ENCODE measurements at regions not wholly inside any gene's neighbourhood (a gene's known extent, or its start where the extent isn't known, plus 50 kb on each side); places are given as distances from the start of the nearest gene placed in this dataset.

- TF ChIP-seq, protein P1, sequence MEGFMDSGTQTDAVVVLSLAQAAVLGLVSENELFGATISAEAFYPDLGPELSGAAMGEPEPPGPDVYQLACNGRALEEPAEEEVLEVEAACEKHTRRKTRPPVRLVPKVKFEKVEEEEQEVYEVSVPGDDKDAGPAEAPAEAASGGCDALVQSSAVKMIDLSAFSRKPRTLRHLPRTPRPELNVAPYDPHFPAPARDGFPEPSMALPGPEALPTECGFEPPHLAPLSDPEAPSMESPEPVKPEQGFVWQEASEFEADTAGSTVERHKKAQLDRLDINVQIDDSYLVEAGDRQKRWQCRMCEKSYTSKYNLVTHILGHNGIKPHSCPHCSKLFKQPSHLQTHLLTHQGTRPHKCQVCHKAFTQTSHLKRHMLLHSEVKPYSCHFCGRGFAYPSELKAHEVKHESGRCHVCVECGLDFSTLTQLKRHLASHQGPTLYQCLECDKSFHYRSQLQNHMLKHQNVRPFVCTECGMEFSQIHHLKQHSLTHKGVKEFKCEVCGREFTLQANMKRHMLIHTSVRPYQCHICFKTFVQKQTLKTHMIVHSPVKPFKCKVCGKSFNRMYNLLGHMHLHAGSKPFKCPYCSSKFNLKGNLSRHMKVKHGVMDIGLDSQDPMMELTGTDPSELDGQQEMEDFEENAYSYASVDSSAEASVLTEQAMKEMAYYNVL (CRISPR knock-in tag; IDR thresholded peaks at IDR 0.05; ENCODE audit: borderline replicate concordance), result no peak
- TF ChIP-seq ZFP37 (CRISPR knock-in tag; IDR thresholded peaks at IDR 0.05; ENCODE audit: borderline replicate concordance), result no peak
- TF ChIP-seq, protein P2, sequence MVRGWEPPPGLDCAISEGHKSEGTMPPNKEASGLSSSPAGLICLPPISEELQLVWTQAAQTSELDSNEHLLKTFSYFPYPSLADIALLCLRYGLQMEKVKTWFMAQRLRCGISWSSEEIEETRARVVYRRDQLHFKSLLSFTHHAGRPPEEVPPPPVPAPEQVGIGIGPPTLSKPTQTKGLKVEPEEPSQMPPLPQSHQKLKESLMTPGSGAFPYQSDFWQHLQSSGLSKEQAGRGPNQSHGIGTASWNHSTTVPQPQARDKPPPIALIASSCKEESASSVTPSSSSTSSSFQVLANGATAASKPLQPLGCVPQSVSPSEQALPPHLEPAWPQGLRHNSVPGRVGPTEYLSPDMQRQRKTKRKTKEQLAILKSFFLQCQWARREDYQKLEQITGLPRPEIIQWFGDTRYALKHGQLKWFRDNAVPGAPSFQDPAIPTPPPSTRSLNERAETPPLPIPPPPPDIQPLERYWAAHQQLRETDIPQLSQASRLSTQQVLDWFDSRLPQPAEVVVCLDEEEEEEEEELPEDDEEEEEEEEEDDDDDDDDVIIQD (CRISPR knock-in tag; IDR thresholded peaks at IDR 0.05; ENCODE audit: low read depth), result no peak
- no peak for TF ChIP-seq ZNF574 (CRISPR knock-in tag; IDR thresholded peaks at IDR 0.05)
- no peak for TF ChIP-seq ZBTB37 (CRISPR knock-in tag; IDR thresholded peaks at IDR 0.05)
- TF ChIP-seq, protein P3, sequence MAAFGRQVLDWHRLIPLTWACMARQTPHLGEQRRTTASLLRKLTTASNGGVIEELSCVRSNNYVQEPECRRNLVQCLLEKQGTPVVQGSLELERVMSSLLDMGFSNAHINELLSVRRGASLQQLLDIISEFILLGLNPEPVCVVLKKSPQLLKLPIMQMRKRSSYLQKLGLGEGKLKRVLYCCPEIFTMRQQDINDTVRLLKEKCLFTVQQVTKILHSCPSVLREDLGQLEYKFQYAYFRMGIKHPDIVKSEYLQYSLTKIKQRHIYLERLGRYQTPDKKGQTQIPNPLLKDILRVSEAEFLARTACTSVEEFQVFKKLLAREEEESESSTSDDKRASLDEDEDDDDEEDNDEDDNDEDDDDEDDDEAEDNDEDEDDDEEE (CRISPR knock-in tag; IDR thresholded peaks at IDR 0.05), result 0 out of 2 replicates have a peak, but pooled peaks have one; percentile 27
- TF ChIP-seq RERE (CRISPR knock-in tag; IDR thresholded peaks at IDR 0.05; ENCODE audit: low read depth), result no peak
- no peak for TF ChIP-seq XBP1 (CRISPR knock-in tag; IDR thresholded peaks at IDR 0.05)
Observed at GRCh38 chr7:155961241-155962190, 149.3 kb upstream of the SHH start (continued).

All from HepG2 (cell line).